ENCODE measurements at regions not wholly inside any gene's neighbourhood (a gene's known extent, or its start where the extent isn't known, plus 50 kb on each side); places are given as distances from the start of the nearest gene placed in this dataset.

GRCh38 chr4:44806071-44806470, 79.7 kb upstream of the GNPDA2 start:
- no peak for DNase-seq (ENCODE audit: low read depth)
- no peak overlapping the region for H3K4me3 ChIP-seq (ENCODE audit: low read depth, low read length)
- TF ChIP-seq, protein P1, sequence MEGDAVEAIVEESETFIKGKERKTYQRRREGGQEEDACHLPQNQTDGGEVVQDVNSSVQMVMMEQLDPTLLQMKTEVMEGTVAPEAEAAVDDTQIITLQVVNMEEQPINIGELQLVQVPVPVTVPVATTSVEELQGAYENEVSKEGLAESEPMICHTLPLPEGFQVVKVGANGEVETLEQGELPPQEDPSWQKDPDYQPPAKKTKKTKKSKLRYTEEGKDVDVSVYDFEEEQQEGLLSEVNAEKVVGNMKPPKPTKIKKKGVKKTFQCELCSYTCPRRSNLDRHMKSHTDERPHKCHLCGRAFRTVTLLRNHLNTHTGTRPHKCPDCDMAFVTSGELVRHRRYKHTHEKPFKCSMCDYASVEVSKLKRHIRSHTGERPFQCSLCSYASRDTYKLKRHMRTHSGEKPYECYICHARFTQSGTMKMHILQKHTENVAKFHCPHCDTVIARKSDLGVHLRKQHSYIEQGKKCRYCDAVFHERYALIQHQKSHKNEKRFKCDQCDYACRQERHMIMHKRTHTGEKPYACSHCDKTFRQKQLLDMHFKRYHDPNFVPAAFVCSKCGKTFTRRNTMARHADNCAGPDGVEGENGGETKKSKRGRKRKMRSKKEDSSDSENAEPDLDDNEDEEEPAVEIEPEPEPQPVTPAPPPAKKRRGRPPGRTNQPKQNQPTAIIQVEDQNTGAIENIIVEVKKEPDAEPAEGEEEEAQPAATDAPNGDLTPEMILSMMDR (IDR thresholded peaks at IDR 0.05; ENCODE audit: insufficient read depth, low read depth, low read length, missing control alignments): no peak

- no peak overlapping the region for H3K4me3 ChIP-seq (ENCODE audit: low read depth, low read length)
- DNase-seq (ENCODE audit: low read depth): no peak
- TF ChIP-seq, protein P1 (IDR thresholded peaks at IDR 0.05; ENCODE audit: insufficient read depth, low read depth, low read length, missing control alignments): no peak
Observed at GRCh38 chr4:44804301-44804700, 77.9 kb upstream of the GNPDA2 start.

- no peak for DNase-seq (ENCODE audit: low read depth)
- TF ChIP-seq, protein P1 (IDR thresholded peaks at IDR 0.05; ENCODE audit: insufficient read depth, low read depth, low read length, missing control alignments): no peak
- H3K4me3 ChIP-seq (ENCODE audit: low read depth, low read length): no peak overlapping the region
Observed at GRCh38 chr4:44801384-44801783, 75.0 kb upstream of the GNPDA2 start.

GRCh38 chr4:44791831-44792230, 65.5 kb upstream of the GNPDA2 start:
- TF ChIP-seq, protein P1 (IDR thresholded peaks at IDR 0.05; ENCODE audit: insufficient read depth, low read depth, low read length, missing control alignments): no peak
- H3K4me3 ChIP-seq (ENCODE audit: low read depth, low read length): no peak overlapping the region
- DNase-seq (ENCODE audit: low read depth): no peak

DNA sequence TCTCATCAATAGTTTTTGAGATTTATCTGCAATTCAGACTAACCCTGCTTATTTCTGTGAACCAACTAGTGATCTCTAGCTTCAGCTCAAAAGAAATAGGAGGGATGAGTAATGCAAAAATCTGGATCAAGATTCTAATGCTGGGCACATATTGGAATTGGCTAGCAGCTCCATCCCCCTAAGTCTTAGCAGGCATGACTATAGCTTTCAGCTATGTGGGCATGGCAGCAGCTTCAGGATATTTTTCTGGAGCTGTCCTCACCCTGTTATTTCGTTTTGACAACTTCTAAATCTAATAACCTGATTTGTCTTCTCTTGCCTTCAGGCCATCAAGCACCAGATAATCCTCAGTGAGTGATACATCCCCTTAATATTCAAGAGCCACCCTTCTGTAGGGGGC, 50.8 kb upstream of the GNPDA2 start:
- TF ChIP-seq, protein P1 (IDR thresholded peaks at IDR 0.05; ENCODE audit: insufficient read depth, low read depth, low read length, missing control alignments): no peak
- DNase-seq (ENCODE audit: low read depth): no peak
- no peak overlapping the region for H3K4me3 ChIP-seq (ENCODE audit: low read depth, low read length)

Measured in GM12865 (cell line).